Fibroblast of lung (primary cell): ENCODE measurements at regions not wholly inside any gene's neighbourhood (a gene's known extent, or its start where the extent isn't known, plus 50 kb on each side); places are given as distances from the start of the nearest gene placed in this dataset.
"Not testable (repeated sequence)": the region's sequence is repeated elsewhere in the genome, so short reads cannot be mapped to it uniquely, and the experiment has no call there.

Experiments used
- DNase-seq, 2 donors: peaks; one replicate each; pipeline versions ENCODE4 v3.0.0 to v3.0.0-alpha.2; 2010; ENCODE audit warnings: low read depth in 2 of 2
- H2AFZ ChIP-seq: 2 replicates; pipeline ENCODE4 v1.5.1; 2012; ENCODE audit warnings: low read length, control low read depth, inconsistent platforms
- H3K27ac ChIP-seq: 2 replicates; pipeline ENCODE4 v1.5.1; 2011; ENCODE audit warnings: low read length, control low read depth; ENCODE audit not compliant: insufficient read depth
- H3K27me3 ChIP-seq: 2 replicates; pipeline ENCODE4 v1.5.1; 2011; ENCODE audit warnings: mild to moderate bottlenecking, low read length; ENCODE audit not compliant: control insufficient read depth, insufficient read depth
- H3K36me3 ChIP-seq: 2 replicates; pipeline ENCODE4 v1.5.1; 2011; ENCODE audit warnings: low read length; ENCODE audit not compliant: control insufficient read depth, insufficient read depth
- H3K4me1 ChIP-seq: 2 replicates; pipeline ENCODE4 v1.5.1; 2011; ENCODE audit warnings: low read length; ENCODE audit not compliant: control insufficient read depth, insufficient read depth; ENCODE audit errors: extremely low read depth
- H3K4me2 ChIP-seq: 2 replicates; pipeline ENCODE4 v1.5.1; 2011; ENCODE audit warnings: low read length, control low read depth; ENCODE audit not compliant: insufficient read depth; ENCODE audit errors: extremely low read depth
- H3K4me3 ChIP-seq, 4 experiments: fragments of 200-600 bp in 1 of 4; sonication (generic) in 1 of 4; replicated peaks in 1 of 4; 2 replicates each; pipeline ENCODE4 v1.5.1; 2011 to 2016; ENCODE audit warnings: low read length in 4 of 4, low read depth in 3 of 4, mild to moderate bottlenecking in 3 of 4, control low read depth in 2 of 4, inconsistent platforms in 1 of 4, mixed read lengths in 1 of 4; ENCODE audit not compliant: insufficient read depth in 1 of 4; ENCODE audit errors: control extremely low read depth in 1 of 4
- H3K79me2 ChIP-seq: 2 replicates; pipeline ENCODE4 v1.5.1; 2012; ENCODE audit warnings: mild to moderate bottlenecking, low read length, inconsistent platforms; ENCODE audit not compliant: control insufficient read depth, insufficient read depth
- H3K9ac ChIP-seq: 2 replicates; pipeline ENCODE4 v1.5.1; 2011; ENCODE audit warnings: mild to moderate bottlenecking, low read length, control low read depth; ENCODE audit not compliant: insufficient read depth
- H3K9me3 ChIP-seq: 2 replicates; pipeline ENCODE4 v1.5.1; 2012; ENCODE audit warnings: low read depth, low read length; ENCODE audit not compliant: control insufficient read depth, insufficient read depth
- H4K20me1 ChIP-seq: 2 replicates; pipeline ENCODE4 v1.5.1; 2011; ENCODE audit warnings: low read length; ENCODE audit not compliant: control insufficient read depth, insufficient read depth; ENCODE audit errors: extremely low read depth
- CTCF ChIP-seq, 2 donors: IDR thresholded peaks in 1 of 2; conservative IDR thresholded peaks in 1 of 2; 1 replicate in 1 of 2; 2 replicates in 1 of 2; pipeline ENCODE4 v1.5.1; 2011 to 2012; ENCODE audit warnings: low read length in 2 of 2, control low read depth in 1 of 2, inconsistent platforms in 1 of 2, low read depth in 1 of 2, mild to moderate bottlenecking in 1 of 2
- EZH2 ChIP-seq: IDR thresholded peaks from 2 replicates; pipeline ENCODE4 v1.5.1; 2012; ENCODE audit warnings: low read length, control low read depth, mild to moderate bottlenecking; ENCODE audit errors: missing control alignments

- Histone ChIP-seq H3K27me3 (no peaks in the 10 kb centered on the region), H3K79me2 (no peaks in the 10 kb centered on the region), H3K9me3 (no peaks in the 10 kb centered on the region), H2AFZ (no peak overlapping the region), H3K4me2 (no peak overlapping the region), H3K4me1 (no peaks in the 10 kb centered on the region), H3K9ac (no peak overlapping the region), H3K4me3 (no peak overlapping the region), H4K20me1 (no peaks in the 10 kb centered on the region), H3K36me3 (no peaks in the 10 kb centered on the region), H3K27ac (no peak overlapping the region)
- DNase-seq: no peak
- TF ChIP-seq CTCF (conservative IDR thresholded peaks at IDR 0.05 in 1 of 2, IDR thresholded peaks at IDR 0.05 in 1 of 2; ENCODE audit: low read depth in 1 of 2, low read length in 2 of 2): no peak
- no peak for TF ChIP-seq EZH2
These were observed 630.7 kb upstream of the ACO1 start for GRCh38 chr9:31753756-31754155.

GRCh38 chr9:31759703-31760102, 624.7 kb upstream of the ACO1 start:
- no peak overlapping the region for H3K9ac ChIP-seq
- H3K9me3 ChIP-seq: no peaks in the 10 kb centered on the region
- no peak overlapping the region for H2AFZ ChIP-seq
- H3K36me3 ChIP-seq: no peaks in the 10 kb centered on the region
- TF ChIP-seq CTCF (conservative IDR thresholded peaks at IDR 0.05 in 1 of 2, IDR thresholded peaks at IDR 0.05 in 1 of 2; ENCODE audit: low read depth in 1 of 2, low read length in 2 of 2) (no peak), EZH2 (no peak)
- no peak overlapping the region for H3K4me3 ChIP-seq
- H4K20me1 ChIP-seq: no peaks in the 10 kb centered on the region
- DNase-seq: no peak
- H3K4me1 ChIP-seq: no peaks in the 10 kb centered on the region
- no peak overlapping the region for H3K4me2 ChIP-seq
- no peak overlapping the region for H3K27ac ChIP-seq
- no peaks in the 10 kb centered on the region for H3K27me3 ChIP-seq
- no peaks in the 10 kb centered on the region for H3K79me2 ChIP-seq

- H2AFZ ChIP-seq, H3K4me2 ChIP-seq, H3K27me3 ChIP-seq, H3K9me3 ChIP-seq, H3K79me2 ChIP-seq, H3K4me1 ChIP-seq, H3K9ac ChIP-seq, DNase-seq, H4K20me1 ChIP-seq, H3K36me3 ChIP-seq, H3K4me3 ChIP-seq, H3K27ac ChIP-seq: not testable (repeated sequence)
These were observed 610.4 kb upstream of the ACO1 start for GRCh38 chr9:31774021-31774420.

- no peak overlapping the region for H2AFZ ChIP-seq
- no peaks in the 10 kb centered on the region for H3K9me3 ChIP-seq
- H3K4me1 ChIP-seq: no peaks in the 10 kb centered on the region
- H3K4me2 ChIP-seq: no peak overlapping the region
- no peak for TF ChIP-seq CTCF (conservative IDR thresholded peaks at IDR 0.05 in 1 of 2, IDR thresholded peaks at IDR 0.05 in 1 of 2; ENCODE audit: low read depth in 1 of 2, low read length in 2 of 2)
- no peak for TF ChIP-seq EZH2
- DNase-seq: no peak
- no peaks in the 10 kb centered on the region for H3K36me3 ChIP-seq
- H3K9ac ChIP-seq: no peak overlapping the region
- H3K79me2 ChIP-seq: no peaks in the 10 kb centered on the region
- H3K27me3 ChIP-seq: no peaks in the 10 kb centered on the region
- no peaks in the 10 kb centered on the region for H4K20me1 ChIP-seq
- H3K4me3 ChIP-seq: no peak overlapping the region
- no peak overlapping the region for H3K27ac ChIP-seq
These were observed 609.9 kb upstream of the ACO1 start for GRCh38 chr9:31774571-31774970.
